H9 (cell line): ENCODE measurements at regions not wholly inside any gene's neighbourhood (a gene's known extent, or its start where the extent isn't known, plus 50 kb on each side); places are given as distances from the start of the nearest gene placed in this dataset.

Experiments used
- DNase-seq: peaks from one replicate; pipeline ENCODE4 v3.0.0-alpha.2; 2017
- H2AFZ ChIP-seq: one replicate; pipeline ENCODE4 v1.6.1; 2013; ENCODE audit warnings: mild to moderate bottlenecking, low read length, control low read depth, moderate library complexity
- H2AK5ac ChIP-seq: 2 replicates; pipeline ENCODE4 v1.6.1; 2013; ENCODE audit warnings: low read length, control low read depth, mixed read lengths; ENCODE audit not compliant: insufficient read length
- H2BK120ac ChIP-seq: one replicate; pipeline ENCODE4 v1.6.1; 2013; ENCODE audit warnings: low read depth, mild to moderate bottlenecking, low read length, control low read depth, inconsistent platforms; ENCODE audit not compliant: poor library complexity, severe bottlenecking
- H2BK12ac ChIP-seq: 2 replicates; pipeline ENCODE4 v1.6.1; 2013; ENCODE audit warnings: low read length, control low read depth, mixed read lengths, low read depth; ENCODE audit not compliant: insufficient read length
- H2BK15ac ChIP-seq: 2 replicates; pipeline ENCODE4 v1.6.1; 2013; ENCODE audit warnings: low read depth, low read length, control low read depth
- H2BK20ac ChIP-seq: one replicate; pipeline ENCODE4 v1.6.1; 2013; ENCODE audit warnings: low read depth, mild to moderate bottlenecking, low read length, control low read depth, inconsistent platforms; ENCODE audit not compliant: poor library complexity, severe bottlenecking
- H2BK5ac ChIP-seq: 2 replicates; pipeline ENCODE4 v1.6.1; 2013; ENCODE audit warnings: low read length, control low read depth, mixed read lengths; ENCODE audit not compliant: insufficient read length
- H3K14ac ChIP-seq: 2 replicates; pipeline ENCODE4 v1.6.1; 2013; ENCODE audit warnings: low read length, control low read depth; ENCODE audit not compliant: insufficient read depth
- H3K18ac ChIP-seq: 2 replicates; pipeline ENCODE4 v1.6.1; 2013; ENCODE audit warnings: low read depth, mild to moderate bottlenecking, mixed read lengths, low read length, control low read depth; ENCODE audit not compliant: insufficient read length
- H3K23ac ChIP-seq: 2 replicates; pipeline ENCODE4 v1.6.1; 2013; ENCODE audit warnings: low read length, control low read depth, mixed read lengths, low read depth; ENCODE audit not compliant: insufficient read length
- H3K23me2 ChIP-seq: 2 replicates; pipeline ENCODE4 v1.6.1; 2013; ENCODE audit warnings: low read depth, mild to moderate bottlenecking, mixed read lengths, low read length, control low read depth; ENCODE audit not compliant: insufficient read length, poor library complexity, severe bottlenecking
- H3K27ac ChIP-seq: 2 replicates; pipeline ENCODE4 v1.5.1; 2013; ENCODE audit warnings: low read length, control low read depth, mixed read lengths, low read depth; ENCODE audit not compliant: insufficient read length
- H3K27me3 ChIP-seq: 2 replicates; pipeline ENCODE4 v1.6.1; 2013; ENCODE audit warnings: low read length, control low read depth, inconsistent platforms; ENCODE audit not compliant: insufficient read depth
- H3K4ac ChIP-seq: 2 replicates; pipeline ENCODE4 v1.6.1; 2013; ENCODE audit warnings: low read depth, mild to moderate bottlenecking, control low read depth, inconsistent platforms, low read length, moderate library complexity
- H3K4me1 ChIP-seq: 2 replicates; pipeline ENCODE4 v1.6.1; 2013; ENCODE audit warnings: low read length, control low read depth, inconsistent platforms; ENCODE audit not compliant: insufficient read depth
- H3K4me2 ChIP-seq: 2 replicates; pipeline ENCODE4 v1.6.1; 2013; ENCODE audit warnings: low read length, control low read depth, mixed read lengths; ENCODE audit not compliant: insufficient read length, insufficient read depth
- H3K56ac ChIP-seq: 2 replicates; pipeline ENCODE4 v1.6.1; 2013; ENCODE audit warnings: low read depth, mild to moderate bottlenecking, mixed read lengths, low read length, control low read depth; ENCODE audit not compliant: insufficient read length
- H3K79me1 ChIP-seq: 2 replicates; pipeline ENCODE4 v1.6.1; 2013; ENCODE audit warnings: low read depth, mild to moderate bottlenecking, moderate library complexity, low read length, control low read depth, inconsistent platforms; ENCODE audit not compliant: insufficient read depth, poor library complexity, severe bottlenecking
- H3K79me2 ChIP-seq: 2 replicates; pipeline ENCODE4 v1.6.1; 2013; ENCODE audit warnings: low read length, control low read depth, inconsistent platforms; ENCODE audit not compliant: insufficient read depth
- H3K9ac ChIP-seq: 2 replicates; pipeline ENCODE4 v1.6.1; 2013; ENCODE audit warnings: low read length, control low read depth, mixed read lengths; ENCODE audit not compliant: insufficient read length; ENCODE audit errors: extremely low read depth
- H3K9me3 ChIP-seq: one replicate; pipeline ENCODE4 v1.6.1; 2013; ENCODE audit warnings: low read depth, low read length, inconsistent platforms; ENCODE audit not compliant: control insufficient read depth
- H3T11ph ChIP-seq: one replicate; pipeline ENCODE4 v1.6.1; 2013; ENCODE audit warnings: mild to moderate bottlenecking, low read length, control low read depth, inconsistent platforms
- H4K20me1 ChIP-seq: one replicate; pipeline ENCODE4 v1.6.1; 2013; ENCODE audit not compliant: control insufficient read depth, insufficient read length, insufficient read depth
- H4K5ac ChIP-seq: 2 replicates; pipeline ENCODE4 v1.6.1; 2013; ENCODE audit warnings: low read depth, mild to moderate bottlenecking, mixed read lengths, low read length, control low read depth; ENCODE audit not compliant: insufficient read length
- H4K8ac ChIP-seq: replicated peaks from 2 replicates; pipeline ENCODE4 v1.6.1; 2013; ENCODE audit warnings: low read length, control low read depth, mixed read lengths, low read depth; ENCODE audit not compliant: insufficient read length
- H4K91ac ChIP-seq: 2 replicates; pipeline ENCODE4 v1.6.1; 2013; ENCODE audit warnings: low read depth, mild to moderate bottlenecking, moderate library complexity, mixed read lengths, low read length, control low read depth; ENCODE audit not compliant: insufficient read length
- H3K27ac Mint-ChIP-seq, 3 experiments: 2 replicates in 2 of 3; 3 replicates in 1 of 3; pipeline ENCODE4 v1.8.0; 2020 to 2021; ENCODE audit warnings: mixed read lengths in 3 of 3, mild to moderate bottlenecking in 1 of 3, moderate library complexity in 1 of 3
- H3K27me3 Mint-ChIP-seq: 2 replicates; pipeline ENCODE4 v1.8.0; 2021; ENCODE audit warnings: low read depth, mild to moderate bottlenecking, moderate library complexity, mixed read lengths
- H3K36me3 Mint-ChIP-seq, 3 experiments: 2 replicates in 2 of 3; 3 replicates in 1 of 3; pipeline ENCODE4 v1.8.0; 2020 to 2021; ENCODE audit warnings: low read depth in 3 of 3, mixed read lengths in 3 of 3; ENCODE audit not compliant: insufficient read depth in 1 of 3
- H3K4me1 Mint-ChIP-seq, 2 experiments: 2 replicates each; pipeline ENCODE4 v1.8.0; 2020; ENCODE audit warnings: mixed read lengths in 2 of 2
- H3K4me3 Mint-ChIP-seq, 2 experiments: 2 replicates in 1 of 2; 3 replicates in 1 of 2; pipeline ENCODE4 v1.8.0; 2020 to 2021; ENCODE audit warnings: mild to moderate bottlenecking in 2 of 2, mixed read lengths in 2 of 2, moderate library complexity in 1 of 2
- H3K9me3 Mint-ChIP-seq, 2 experiments: 2 replicates in 1 of 2; 3 replicates in 1 of 2; pipeline ENCODE4 v1.8.0; 2020; ENCODE audit warnings: mild to moderate bottlenecking in 2 of 2, mixed read lengths in 2 of 2, moderate library complexity in 1 of 2
- WGBS: extraction: QIAGEN DNeasy Blood & Tissue Kit; methylation state at CpG from one replicate; pipeline ENCODE4 v1.1.7; 2013; ENCODE audit warnings: missing lambda C conversion rate, low lambda C conversion rate, mixed read lengths; ENCODE audit not compliant: insufficient read length; ENCODE audit errors: extremely low coverage; 5-methylcytosine and 5-hydroxymethylcytosine counted together
- TF ChIP-seq, protein P1 (sequence below): fragments of 200-600 bp; sonication (generic); conservative IDR thresholded peaks from 3 replicates; pipeline ENCODE4 v1.8.0; 2021; ENCODE audit warnings: antibody characterized with exemption, mild to moderate bottlenecking

DNA sequence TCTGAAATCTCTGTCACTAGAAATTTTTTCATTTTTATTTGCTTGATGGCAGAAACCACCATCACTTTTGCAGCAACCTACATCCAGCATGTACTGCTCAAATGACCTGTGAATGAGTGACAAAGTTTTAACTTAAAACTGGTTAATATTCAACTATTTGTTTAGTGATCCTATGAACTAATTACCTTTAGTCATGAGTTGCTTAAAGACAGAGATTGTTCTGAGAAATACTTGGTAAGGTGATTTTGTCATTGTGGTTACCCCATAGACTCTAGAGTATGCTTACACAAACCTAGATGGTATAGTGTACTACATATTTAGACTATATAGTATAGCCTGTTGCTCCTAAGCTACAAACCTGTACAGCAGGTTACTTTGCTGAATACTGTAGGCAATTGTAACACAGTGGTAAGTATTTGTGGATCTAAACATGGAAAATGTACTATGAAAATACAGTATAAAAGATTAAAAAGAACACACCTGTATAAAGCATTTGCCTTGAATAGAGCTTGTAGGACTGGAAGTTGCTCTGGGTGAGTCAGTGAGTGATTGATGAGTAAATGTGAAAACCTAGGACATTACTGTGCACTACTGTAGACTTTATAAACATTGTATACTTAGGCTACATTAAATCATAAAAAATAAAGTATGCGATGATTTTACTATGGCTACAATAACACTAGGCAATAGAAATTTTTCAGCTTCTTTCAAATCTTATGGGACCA is 256.6 kb upstream of the PPFIA2 start:
- Histone ChIP-seq H3K14ac (no peak overlapping the region), H2BK120ac (no peak overlapping the region), H2AK5ac (no peak overlapping the region), H3K9ac (no peak overlapping the region), H2BK20ac (no peak overlapping the region), H4K20me1 (no peaks in the 10 kb centered on the region), H2BK15ac (no peak overlapping the region), H4K91ac (no peak overlapping the region), H3K4ac (no peak overlapping the region), H2BK12ac (no peak overlapping the region), H3K56ac (no peak overlapping the region), H3K4me2 (no peak overlapping the region), H2AFZ (no peak overlapping the region), H4K8ac (no peak overlapping the region), H3K23ac (no peak overlapping the region), H3K27me3 (no peaks in the 10 kb centered on the region), H3K79me2 (no peaks in the 10 kb centered on the region), H3K27ac (no peak overlapping the region), H3T11ph (no peak overlapping the region), H3K79me1 (no peaks in the 10 kb centered on the region), H3K4me1 (no peaks in the 10 kb centered on the region), H4K5ac (no peak overlapping the region), H3K18ac (no peak overlapping the region), H3K9me3 (no peaks in the 10 kb centered on the region), H3K23me2 (no peaks in the 10 kb centered on the region), H2BK5ac (no peak overlapping the region)
- Mint-ChIP-seq H3K27ac (no peak overlapping the region), H3K4me1 (no peaks in the 10 kb centered on the region), H3K9me3 (peaks cover 4 to 15% of the 10 kb centered on the region in 2 experiments; a peak in 4 of 5 replicates), H3K4me3 (no peak overlapping the region), H3K27me3 (no peaks in the 10 kb centered on the region), H3K36me3 (peaks cover 0 to 5% (median 3%) of the 10 kb centered on the region in 3 experiments; a peak in 2 of 7 replicates)
- no CpG with 5 or more reads among the region's 1 CpG for WGBS
- TF ChIP-seq, protein P1, sequence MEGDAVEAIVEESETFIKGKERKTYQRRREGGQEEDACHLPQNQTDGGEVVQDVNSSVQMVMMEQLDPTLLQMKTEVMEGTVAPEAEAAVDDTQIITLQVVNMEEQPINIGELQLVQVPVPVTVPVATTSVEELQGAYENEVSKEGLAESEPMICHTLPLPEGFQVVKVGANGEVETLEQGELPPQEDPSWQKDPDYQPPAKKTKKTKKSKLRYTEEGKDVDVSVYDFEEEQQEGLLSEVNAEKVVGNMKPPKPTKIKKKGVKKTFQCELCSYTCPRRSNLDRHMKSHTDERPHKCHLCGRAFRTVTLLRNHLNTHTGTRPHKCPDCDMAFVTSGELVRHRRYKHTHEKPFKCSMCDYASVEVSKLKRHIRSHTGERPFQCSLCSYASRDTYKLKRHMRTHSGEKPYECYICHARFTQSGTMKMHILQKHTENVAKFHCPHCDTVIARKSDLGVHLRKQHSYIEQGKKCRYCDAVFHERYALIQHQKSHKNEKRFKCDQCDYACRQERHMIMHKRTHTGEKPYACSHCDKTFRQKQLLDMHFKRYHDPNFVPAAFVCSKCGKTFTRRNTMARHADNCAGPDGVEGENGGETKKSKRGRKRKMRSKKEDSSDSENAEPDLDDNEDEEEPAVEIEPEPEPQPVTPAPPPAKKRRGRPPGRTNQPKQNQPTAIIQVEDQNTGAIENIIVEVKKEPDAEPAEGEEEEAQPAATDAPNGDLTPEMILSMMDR: no peak
- DNase-seq: no peak
